HG03097 (cell line): ENCODE measurements at regions not wholly inside any gene's neighbourhood (a gene's known extent, or its start where the extent isn't known, plus 50 kb on each side); places are given as distances from the start of the nearest gene placed in this dataset.
"Not testable (repeated sequence)": the region's sequence is repeated elsewhere in the genome, so short reads cannot be mapped to it uniquely, and the experiment has no call there.

Experiments used
- ATAC-seq: cut with Tn5 transposase; IDR thresholded peaks from one replicate; pipeline ENCODE4 v1.9.1; 2021; ENCODE audit not compliant: unreplicated experiment, low FRiP score

- not testable (repeated sequence) for ATAC-seq
Observed at GRCh38 chr7:76927741-76928393, 104.3 kb downstream of the SPDYE17 start.

GRCh38 chr7:76926416-76926815 lies 105.7 kb downstream of the SPDYE17 start:
- not testable (repeated sequence) for ATAC-seq

GRCh38 chr7:76924756-76925155 lies 107.4 kb downstream of the SPDYE17 start:
- ATAC-seq, result not testable (repeated sequence)

DNA sequence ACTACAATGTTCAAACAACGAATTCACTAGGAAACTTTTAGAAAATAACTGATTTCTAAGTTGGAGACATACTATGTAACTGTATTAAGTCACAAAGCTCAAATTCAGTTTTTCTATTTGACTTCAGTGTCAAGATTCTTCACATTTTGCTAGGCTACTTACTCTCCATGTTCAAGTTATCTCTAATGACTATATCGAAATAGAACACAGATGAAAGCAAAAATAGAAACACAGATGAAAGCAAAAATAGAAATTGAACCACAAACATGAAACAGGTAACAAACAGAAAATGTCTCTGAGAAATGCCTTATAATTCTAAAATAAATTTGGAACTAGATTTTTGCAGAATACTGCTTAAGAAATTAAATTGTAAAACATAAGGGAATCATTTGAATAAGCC lies 113.5 kb downstream of the SPDYE17 start:
- not testable (repeated sequence) for ATAC-seq

DNA sequence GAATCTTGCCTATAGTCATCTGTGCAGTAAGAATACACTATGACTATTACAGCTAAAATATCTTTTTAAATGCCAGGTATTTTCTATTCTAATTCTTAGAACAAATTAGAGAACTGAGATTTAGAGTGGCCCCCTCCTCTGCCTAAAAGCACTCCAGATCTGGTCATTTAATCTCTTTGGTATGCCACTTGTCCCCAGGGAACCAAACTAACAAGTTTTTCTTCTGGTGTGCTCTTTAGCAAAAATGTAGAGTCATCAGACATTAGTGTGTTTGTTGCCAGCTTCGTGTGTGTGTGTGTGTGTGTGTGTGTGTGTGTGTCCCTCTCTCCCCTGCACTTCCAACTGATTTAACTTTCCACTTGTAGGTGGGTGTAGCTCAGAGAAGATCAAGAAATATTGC lies 117.8 kb downstream of the SPDYE17 start:
- ATAC-seq, result not testable (repeated sequence)

GRCh38 chr7:76912011-76912814 lies 119.9 kb downstream of the SPDYE17 start:
- ATAC-seq, result not testable (repeated sequence)

DNA sequence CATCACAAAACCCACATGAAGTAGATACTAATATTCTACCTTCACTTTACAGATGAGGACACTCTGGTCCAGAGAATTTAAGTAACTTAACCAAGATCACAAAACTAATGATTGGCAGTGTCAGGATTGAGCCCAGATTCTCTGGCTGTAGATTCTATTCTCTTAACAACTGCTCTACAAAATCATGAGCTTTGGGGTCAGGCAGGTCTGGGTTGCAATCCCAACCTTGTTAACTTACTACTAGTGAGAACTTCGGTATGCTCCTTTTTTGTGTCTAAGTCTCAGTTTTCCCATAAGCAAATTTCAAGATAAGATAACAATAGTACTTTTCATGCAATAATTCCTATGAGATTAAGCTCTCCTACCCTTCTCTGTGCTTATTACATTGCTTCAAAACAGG lies 127.5 kb downstream of the SPDYE17 start:
- not testable (repeated sequence) for ATAC-seq

DNA sequence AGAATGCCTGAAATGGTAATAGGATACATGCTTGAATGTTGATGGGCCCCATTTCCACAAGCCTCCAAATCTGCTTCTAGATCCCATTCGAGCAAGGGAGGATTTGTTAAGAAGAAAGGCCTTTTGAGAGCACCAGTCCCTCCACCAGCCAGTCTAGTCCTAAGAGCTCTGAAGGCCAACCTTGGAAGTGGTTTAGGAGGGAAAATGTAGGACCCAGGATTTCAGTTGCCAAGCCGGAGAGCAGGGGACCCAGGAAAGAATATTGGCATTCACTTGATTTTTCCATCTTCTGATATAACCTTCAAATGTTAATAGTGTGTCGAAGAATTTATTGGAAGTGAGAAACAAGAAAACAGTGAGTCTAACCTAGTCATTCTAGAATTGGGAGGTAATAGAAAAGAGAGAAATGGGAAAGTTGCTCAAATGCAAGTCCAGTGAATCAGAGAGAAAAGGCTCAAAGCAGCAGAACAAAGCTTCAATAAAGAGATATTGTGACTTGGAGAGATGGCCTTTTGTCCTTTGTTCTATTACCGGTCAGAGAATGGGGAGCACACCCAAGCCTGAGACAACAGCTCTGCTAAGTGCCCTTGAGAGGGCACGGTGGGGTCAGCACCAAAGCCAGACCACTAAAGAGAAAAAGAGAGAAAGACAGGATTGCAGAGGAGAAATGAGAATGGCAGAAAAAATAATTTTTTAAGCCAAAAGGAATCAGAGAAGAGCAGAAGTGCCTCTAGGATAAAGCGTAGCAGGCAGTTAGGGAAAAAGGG lies 130.0 kb downstream of the SPDYE17 start:
- ATAC-seq, result not testable (repeated sequence)

GRCh38 chr7:76898807-76899206 lies 133.4 kb downstream of the SPDYE17 start:
- not testable (repeated sequence) for ATAC-seq

- ATAC-seq, result not testable (repeated sequence)
Observed at GRCh38 chr7:76897007-76897406, 135.2 kb downstream of the SPDYE17 start.

DNA sequence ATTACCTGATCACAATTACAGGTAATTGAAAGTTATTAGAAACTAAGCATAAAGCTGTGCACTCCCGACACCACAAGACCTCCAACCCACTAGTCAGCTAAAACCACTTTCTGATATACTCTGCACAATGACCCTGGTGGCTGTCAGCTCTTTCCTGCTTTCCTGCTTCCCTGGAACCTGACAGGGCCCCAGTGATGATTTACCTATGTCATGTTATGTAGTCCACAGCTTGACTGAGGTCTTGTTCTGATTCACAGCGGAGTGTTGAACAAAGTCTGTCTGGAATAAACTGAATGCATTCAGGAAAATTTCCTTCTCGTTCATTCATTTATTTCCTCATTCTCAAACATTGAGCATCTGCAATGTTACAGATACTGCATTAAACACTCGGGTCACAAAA lies 136.5 kb downstream of the SPDYE17 start:
- not testable (repeated sequence) for ATAC-seq

GRCh38 chr7:76891771-76892170 lies 140.4 kb downstream of the SPDYE17 start:
- ATAC-seq, result not testable (repeated sequence)

DNA sequence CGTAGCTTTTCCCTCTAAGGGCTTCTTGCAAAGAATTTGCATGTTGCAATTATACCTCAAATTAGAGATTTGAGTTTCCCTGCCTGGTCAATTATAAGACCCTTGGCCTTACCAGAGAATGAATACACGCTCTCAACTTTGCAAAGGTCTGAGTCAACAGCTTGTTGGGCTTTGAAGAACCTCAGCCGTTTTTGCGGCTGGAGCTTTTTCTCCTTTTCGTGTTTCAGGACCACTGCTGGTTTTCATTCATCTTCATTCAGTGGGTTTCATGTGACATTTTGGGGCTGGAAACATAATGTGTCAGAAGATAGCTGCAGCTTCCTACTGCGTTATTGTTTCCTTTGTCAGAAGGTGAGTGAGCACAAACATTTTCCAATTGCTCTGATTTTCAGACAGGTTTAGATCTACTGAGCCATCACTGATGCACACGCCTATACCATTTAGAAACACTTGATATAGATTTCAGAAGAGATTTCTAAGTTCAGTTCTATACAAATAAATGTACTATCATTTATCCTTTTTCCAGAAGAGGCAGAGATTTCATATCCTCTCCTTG lies 152.3 kb downstream of the SPDYE17 start:
- ATAC-seq, result not testable (repeated sequence)

GRCh38 chr7:76875760-76876159 lies 156.4 kb downstream of the SPDYE17 start:
- not testable (repeated sequence) for ATAC-seq

- not testable (repeated sequence) for ATAC-seq
Observed at GRCh38 chr7:76870504-76870808, 161.7 kb downstream of the SPDYE17 start.

GRCh38 chr7:76867364-76867889 lies 164.7 kb downstream of the SPDYE17 start:
- ATAC-seq, result not testable (repeated sequence)

- not testable (repeated sequence) for ATAC-seq
Observed at GRCh38 chr7:76863150-76863773, 168.9 kb downstream of the SPDYE17 start.

DNA sequence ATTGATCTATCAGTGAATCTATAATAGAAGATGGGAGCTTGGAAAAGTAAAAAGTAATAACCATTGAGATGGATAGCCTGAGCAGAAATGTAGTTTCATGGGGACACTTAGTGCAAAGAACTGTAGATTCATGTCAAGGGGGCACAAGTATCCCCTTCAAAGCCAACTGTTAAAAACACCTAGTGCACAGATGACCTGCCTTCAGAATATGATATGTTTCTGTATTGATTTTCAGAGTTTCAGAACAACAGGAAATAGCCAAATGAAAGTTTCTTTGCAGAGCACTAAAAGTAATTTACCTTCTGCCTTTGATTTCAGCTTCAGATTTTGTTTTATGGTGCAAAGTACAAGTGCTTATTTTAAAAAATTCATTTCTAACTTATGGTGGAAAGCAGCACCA lies 169.9 kb downstream of the SPDYE17 start:
- ATAC-seq, result not testable (repeated sequence)

GRCh38 chr7:76859933-76860332 lies 172.2 kb downstream of the SPDYE17 start:
- ATAC-seq, result not testable (repeated sequence)

DNA sequence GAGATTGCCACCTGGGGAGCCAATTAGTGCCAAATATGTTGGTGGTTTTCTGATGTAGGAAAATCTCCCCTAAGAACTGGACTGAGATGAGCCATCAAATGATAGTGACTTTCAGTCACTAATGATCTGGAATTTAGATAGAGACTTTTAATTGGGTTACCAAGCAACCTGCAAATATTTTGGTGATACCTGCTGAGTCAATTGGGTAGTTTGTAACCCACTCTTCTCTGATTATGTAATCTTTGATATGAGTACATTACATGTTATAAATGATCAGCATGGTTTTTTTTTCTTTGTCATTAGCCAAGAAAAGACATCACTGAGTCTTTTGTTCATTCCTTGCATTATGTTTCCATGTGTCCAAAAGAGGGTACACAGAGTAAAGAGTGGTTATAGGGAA lies 177.5 kb downstream of the SPDYE17 start:
- not testable (repeated sequence) for ATAC-seq
